ENCODE measurements at regions not wholly inside any gene's neighbourhood (a gene's known extent, or its start where the extent isn't known, plus 50 kb on each side); places are given as distances from the start of the nearest gene placed in this dataset.

DNA sequence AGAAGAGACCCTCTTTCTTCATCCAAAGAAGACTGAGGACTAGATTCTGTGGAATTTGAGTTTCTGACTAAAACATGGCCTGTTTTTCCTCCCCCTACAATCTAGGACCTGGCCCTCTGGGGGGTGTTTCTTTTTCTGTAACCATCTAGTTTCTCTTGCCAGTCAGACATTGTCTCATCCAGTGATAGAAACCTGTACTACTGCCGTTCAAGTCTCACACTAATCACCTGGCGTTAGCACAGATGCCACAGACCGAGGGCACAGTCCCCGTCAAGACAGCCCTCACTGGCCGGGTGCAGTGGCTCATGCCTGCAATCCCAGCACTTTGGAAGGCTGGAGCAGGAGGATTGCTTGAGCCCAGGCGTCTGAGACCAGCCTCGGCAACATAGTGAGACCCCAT lies 126.9 kb upstream of the NDUFV2 start:
- no peak for DNase-seq (ENCODE audit: insufficient read length, low spot score)
- TF ChIP-seq TAF1 (IDR thresholded peaks at IDR 0.05; ENCODE audit: low read depth, low read length) (no peak), POLR2A (IDR thresholded peaks at IDR 0.05; ENCODE audit: low read depth, low read length) (no peak), SPI1 (IDR thresholded peaks at IDR 0.05; ENCODE audit: low read depth, low read length) (no peak), PAX5 (IDR thresholded peaks at IDR 0.05; ENCODE audit: insufficient read depth, low read length, severe bottlenecking) (no peak), POLR2AphosphoS5 (IDR thresholded peaks at IDR 0.05; ENCODE audit: low read depth, low read length) (no peak)
- no peak for FAIRE-seq

DNA sequence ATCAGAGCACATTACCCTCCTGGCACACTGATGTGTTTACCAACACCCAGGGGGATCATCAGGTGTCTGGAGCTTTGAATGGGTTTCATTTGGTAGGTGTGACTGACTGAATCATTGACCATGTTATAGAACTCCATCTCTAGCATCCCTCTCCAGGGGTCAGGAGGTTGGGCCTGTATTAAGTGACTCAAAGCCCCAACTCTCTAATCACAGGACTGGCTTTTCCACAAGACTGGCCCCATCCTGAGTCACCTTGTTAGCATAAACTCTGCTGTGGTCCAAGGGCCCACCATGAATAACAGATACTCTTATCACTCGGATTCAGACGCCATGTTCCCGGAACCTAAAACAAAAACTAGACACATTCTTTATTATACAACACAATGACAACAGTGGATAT lies 125.9 kb upstream of the NDUFV2 start:
- no peak for TF ChIP-seq PAX5 (IDR thresholded peaks at IDR 0.05; ENCODE audit: insufficient read depth, low read length, severe bottlenecking)
- TF ChIP-seq POLR2A (IDR thresholded peaks at IDR 0.05; ENCODE audit: low read depth, low read length) = no peak
- TF ChIP-seq TAF1 (IDR thresholded peaks at IDR 0.05; ENCODE audit: low read depth, low read length) = no peak
- DNase-seq (ENCODE audit: insufficient read length, low spot score) = no peak
- no peak for FAIRE-seq

DNA sequence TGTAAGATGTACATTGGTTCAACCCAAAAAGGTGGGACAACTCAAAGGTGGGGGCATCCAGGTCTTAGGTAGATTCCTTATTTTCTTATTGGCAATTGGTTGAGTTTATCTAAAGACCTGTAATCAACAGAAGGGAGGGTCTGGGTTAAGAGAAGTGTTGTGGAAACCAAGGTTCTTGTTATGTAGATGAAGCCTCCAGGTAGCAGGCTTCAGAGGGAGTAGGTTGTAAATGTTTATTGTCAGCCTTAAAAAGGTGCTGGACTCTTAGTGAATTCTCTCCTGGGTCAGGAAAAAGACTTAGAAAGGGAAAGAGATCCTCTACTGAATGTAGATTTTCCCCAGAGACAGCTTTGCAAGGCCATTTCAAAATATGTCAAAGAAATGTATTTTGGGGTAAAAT lies 125.3 kb upstream of the NDUFV2 start:
- FAIRE-seq (no peak), DNase-seq (ENCODE audit: insufficient read length, low spot score) (no peak)
- TF ChIP-seq TAF1 (IDR thresholded peaks at IDR 0.05; ENCODE audit: low read depth, low read length) (no peak), PAX5 (IDR thresholded peaks at IDR 0.05; ENCODE audit: insufficient read depth, low read length, severe bottlenecking) (no peak), POLR2A (IDR thresholded peaks at IDR 0.05; ENCODE audit: low read depth, low read length) (no peak), POLR2AphosphoS5 (IDR thresholded peaks at IDR 0.05; ENCODE audit: low read depth, low read length) (no peak)

DNA sequence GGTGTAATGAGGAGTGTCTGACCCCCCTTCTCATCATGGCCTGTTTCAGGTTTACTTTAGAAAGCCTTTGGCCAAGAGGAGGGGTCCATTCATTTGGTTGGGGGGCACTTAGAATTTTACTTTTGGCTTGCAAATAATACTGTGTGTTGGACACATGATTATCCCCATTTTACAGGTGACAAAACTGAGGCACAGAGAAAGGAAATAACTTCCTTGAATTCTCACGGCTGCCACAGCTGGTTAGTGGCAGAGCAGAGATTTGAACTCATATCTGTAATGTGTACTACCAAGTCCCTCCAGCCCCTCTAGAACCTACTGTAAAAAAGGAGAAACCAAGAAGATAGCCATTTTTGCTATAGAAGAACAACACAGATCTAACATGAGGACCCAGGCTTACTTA lies 124.8 kb upstream of the NDUFV2 start:
- TF ChIP-seq POU2F2 (IDR thresholded peaks at IDR 0.05; ENCODE audit: low read depth, low read length) (no peak), POLR2A (IDR thresholded peaks at IDR 0.05; ENCODE audit: low read depth, low read length) (no peak), SPI1 (IDR thresholded peaks at IDR 0.05; ENCODE audit: low read depth, low read length) (no peak), PAX5 (IDR thresholded peaks at IDR 0.05; ENCODE audit: insufficient read depth, low read length, severe bottlenecking) (no peak), POLR2AphosphoS5 (IDR thresholded peaks at IDR 0.05; ENCODE audit: low read depth, low read length) (no peak), TAF1 (IDR thresholded peaks at IDR 0.05; ENCODE audit: low read depth, low read length) (no peak)
- no peak for FAIRE-seq

DNA sequence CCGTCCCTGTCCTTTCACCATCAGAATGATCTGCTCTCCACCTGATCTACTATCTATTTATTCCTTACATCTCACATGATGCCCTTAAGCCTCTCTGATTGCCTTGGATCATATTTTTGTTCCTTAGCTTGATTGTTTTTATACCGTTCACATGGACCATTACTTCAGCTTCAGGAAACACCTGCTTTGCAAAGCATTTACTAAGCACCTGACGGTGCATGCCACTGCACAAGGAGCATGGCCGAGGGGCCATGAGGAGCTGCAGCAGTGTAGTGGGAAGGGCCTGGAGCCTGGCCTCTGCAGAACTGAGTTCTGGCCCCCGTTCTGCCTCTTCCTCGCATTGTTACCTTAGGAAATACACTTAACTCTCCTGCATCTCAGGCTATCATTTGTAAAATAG lies 124.1 kb upstream of the NDUFV2 start:
- TF ChIP-seq TAF1 (IDR thresholded peaks at IDR 0.05; ENCODE audit: low read depth, low read length) (no peak), POLR2A (IDR thresholded peaks at IDR 0.05; ENCODE audit: low read depth, low read length) (no peak), POU2F2 (IDR thresholded peaks at IDR 0.05; ENCODE audit: low read depth, low read length) (no peak), POLR2AphosphoS5 (IDR thresholded peaks at IDR 0.05; ENCODE audit: low read depth, low read length) (no peak), PAX5 (IDR thresholded peaks at IDR 0.05; ENCODE audit: insufficient read depth, low read length, severe bottlenecking) (no peak), SPI1 (IDR thresholded peaks at IDR 0.05; ENCODE audit: low read depth, low read length) (no peak)
- DNase-seq (ENCODE audit: insufficient read length, low spot score) (no peak), FAIRE-seq (no peak)

More for the DNA sequence above, 124.8 kb upstream of the NDUFV2 start:
- DNase-seq (ENCODE audit: insufficient read length, low spot score) = no peak

DNA sequence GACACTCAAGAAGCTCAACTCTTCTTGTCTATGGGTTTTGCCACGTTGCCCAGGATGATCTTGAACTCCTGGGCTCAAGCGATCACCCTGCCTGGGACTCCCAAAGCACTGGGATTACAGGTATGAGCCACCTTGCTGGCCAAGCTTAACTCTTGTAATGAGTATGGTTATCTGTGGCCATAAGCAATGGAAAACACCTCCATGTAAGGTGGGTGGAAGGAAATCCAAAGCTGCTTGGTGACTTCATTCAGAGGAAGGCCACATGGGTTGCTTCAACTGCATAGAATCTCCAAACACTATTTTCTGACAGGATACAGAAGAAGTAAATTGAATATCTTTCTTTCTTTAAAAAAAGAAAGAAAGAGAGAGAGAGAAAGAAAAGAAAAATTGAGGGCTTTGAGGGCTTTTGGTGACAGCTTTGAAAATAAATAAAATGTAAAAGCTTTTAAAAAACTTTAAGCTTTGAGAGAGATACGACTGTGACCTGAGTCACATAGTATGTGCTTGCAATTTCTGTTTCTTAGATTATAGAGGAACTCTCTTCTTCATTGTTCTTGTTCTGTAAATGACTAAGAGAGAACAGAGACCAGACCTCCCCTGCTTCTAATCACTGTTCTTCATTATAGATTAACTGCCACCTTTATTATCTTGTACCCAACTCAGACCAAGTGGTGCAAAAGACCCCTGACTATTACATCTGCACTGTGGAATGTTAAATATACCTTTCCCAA lies 123.1 kb upstream of the NDUFV2 start:
- no peak for FAIRE-seq
- TF ChIP-seq POU2F2 (IDR thresholded peaks at IDR 0.05; ENCODE audit: low read depth, low read length) = no peak
- TF ChIP-seq PAX5 (IDR thresholded peaks at IDR 0.05; ENCODE audit: insufficient read depth, low read length, severe bottlenecking) = no peak
- no peak for TF ChIP-seq SPI1 (IDR thresholded peaks at IDR 0.05; ENCODE audit: low read depth, low read length)
- TF ChIP-seq TAF1 (IDR thresholded peaks at IDR 0.05; ENCODE audit: low read depth, low read length) = no peak
- TF ChIP-seq POLR2A (IDR thresholded peaks at IDR 0.05; ENCODE audit: low read depth, low read length) = no peak
- TF ChIP-seq POLR2AphosphoS5 (IDR thresholded peaks at IDR 0.05; ENCODE audit: low read depth, low read length) = no peak

DNA sequence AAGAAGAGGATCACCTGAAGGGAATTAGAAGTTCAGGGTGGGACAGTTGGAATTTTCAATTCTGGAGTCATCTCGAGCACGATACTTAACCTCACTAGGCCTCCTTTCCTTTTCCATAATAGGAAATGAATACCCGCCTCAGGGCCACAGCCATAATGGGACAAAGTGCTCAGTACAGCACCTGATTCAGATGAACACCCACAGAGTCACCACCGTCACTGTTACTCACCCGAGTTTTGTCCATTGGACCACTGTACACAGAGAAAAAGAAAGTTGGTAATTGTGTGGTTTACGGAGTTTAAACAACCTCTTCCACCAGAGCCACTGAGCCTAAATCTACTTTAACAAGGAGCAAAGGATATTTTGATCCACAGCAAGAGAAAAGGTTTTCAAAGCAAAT lies 122.0 kb upstream of the NDUFV2 start:
- no peak for TF ChIP-seq POLR2AphosphoS5 (IDR thresholded peaks at IDR 0.05; ENCODE audit: low read depth, low read length)
- no peak for TF ChIP-seq POLR2A (IDR thresholded peaks at IDR 0.05; ENCODE audit: low read depth, low read length)
- TF ChIP-seq PAX5 (IDR thresholded peaks at IDR 0.05; ENCODE audit: insufficient read depth, low read length, severe bottlenecking) = no peak
- TF ChIP-seq POU2F2 (IDR thresholded peaks at IDR 0.05; ENCODE audit: low read depth, low read length) = no peak
- no peak for TF ChIP-seq SPI1 (IDR thresholded peaks at IDR 0.05; ENCODE audit: low read depth, low read length)
- no peak for TF ChIP-seq TAF1 (IDR thresholded peaks at IDR 0.05; ENCODE audit: low read depth, low read length)
- FAIRE-seq = no peak
- DNase-seq (ENCODE audit: insufficient read length, low spot score) = no peak

More for the DNA sequence above, 123.1 kb upstream of the NDUFV2 start:
- no peak for DNase-seq (ENCODE audit: insufficient read length, low spot score)

DNA sequence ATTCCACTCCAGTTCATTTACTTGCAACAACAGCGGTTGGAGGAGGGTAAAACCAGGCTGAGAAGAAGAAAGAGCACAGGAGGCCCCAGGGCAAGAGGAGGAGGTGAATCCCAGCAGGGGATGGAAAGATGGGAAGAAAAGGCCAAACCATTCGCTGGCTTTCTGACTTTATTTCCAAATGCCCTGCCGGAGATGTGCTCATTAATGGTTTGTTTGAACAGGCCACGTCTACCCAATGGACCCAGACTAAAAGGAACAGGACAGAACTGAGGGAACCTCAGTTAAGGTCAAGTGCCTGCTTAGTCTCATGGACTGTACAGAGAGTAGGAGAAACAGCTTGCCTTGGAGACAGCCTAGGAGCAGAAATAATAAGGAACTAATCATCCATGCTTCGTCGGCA lies 121.6 kb upstream of the NDUFV2 start:
- FAIRE-seq (no peak), DNase-seq (ENCODE audit: insufficient read length, low spot score) (no peak)
- no peak for TF ChIP-seq POLR2AphosphoS5 (IDR thresholded peaks at IDR 0.05; ENCODE audit: low read depth, low read length)
- TF ChIP-seq POLR2A (IDR thresholded peaks at IDR 0.05; ENCODE audit: low read depth, low read length) = no peak
- TF ChIP-seq SPI1 (IDR thresholded peaks at IDR 0.05; ENCODE audit: low read depth, low read length) = no peak
- TF ChIP-seq TAF1 (IDR thresholded peaks at IDR 0.05; ENCODE audit: low read depth, low read length) = no peak
- no peak for TF ChIP-seq PAX5 (IDR thresholded peaks at IDR 0.05; ENCODE audit: insufficient read depth, low read length, severe bottlenecking)
- no peak for TF ChIP-seq POU2F2 (IDR thresholded peaks at IDR 0.05; ENCODE audit: low read depth, low read length)

DNA sequence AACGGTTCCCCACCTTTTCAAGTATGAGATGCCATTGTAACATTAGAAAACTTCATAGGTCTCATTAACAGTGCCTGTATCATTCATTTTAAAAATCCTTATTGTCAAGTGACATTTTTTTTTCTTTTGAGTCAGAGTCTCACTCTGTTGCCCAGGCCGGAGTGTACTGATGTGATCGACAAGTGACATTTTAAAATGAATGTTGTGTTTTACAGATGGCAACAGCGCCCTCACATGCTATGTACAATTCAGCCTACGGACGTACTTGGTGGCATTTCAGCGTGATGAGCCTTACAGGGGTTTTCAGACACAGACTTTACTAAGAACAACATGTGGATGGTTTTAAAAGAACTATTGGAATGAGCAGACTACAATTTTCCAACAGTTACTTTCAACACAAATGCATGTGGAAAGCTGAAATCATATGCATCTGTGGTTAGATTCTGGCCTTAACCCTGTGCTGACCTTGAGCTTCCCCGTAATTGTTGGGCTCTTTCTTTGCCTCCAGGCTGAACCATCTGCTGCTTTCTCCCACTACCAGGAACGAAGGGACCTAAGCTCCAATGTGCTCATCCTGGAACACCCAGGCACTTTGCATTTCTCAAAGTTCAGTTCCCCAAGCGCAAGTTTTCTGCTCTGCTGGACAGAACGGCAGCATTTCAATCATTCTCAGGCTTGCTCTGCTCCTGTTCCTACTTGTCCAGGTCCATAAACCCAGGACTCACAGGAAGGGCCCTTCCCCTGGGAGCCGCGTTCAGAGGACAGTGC lies 119.9 kb upstream of the NDUFV2 start:
- DNase-seq (ENCODE audit: insufficient read length, low spot score) (no peak), FAIRE-seq (peak; percentile 83)
- TF ChIP-seq POLR2A (IDR thresholded peaks at IDR 0.05; ENCODE audit: low read depth, low read length) (no peak), POLR2AphosphoS5 (IDR thresholded peaks at IDR 0.05; ENCODE audit: low read depth, low read length) (no peak), SPI1 (IDR thresholded peaks at IDR 0.05; ENCODE audit: low read depth, low read length) (no peak), POU2F2 (IDR thresholded peaks at IDR 0.05; ENCODE audit: low read depth, low read length) (no peak), PAX5 (IDR thresholded peaks at IDR 0.05; ENCODE audit: insufficient read depth, low read length, severe bottlenecking) (no peak), TAF1 (IDR thresholded peaks at IDR 0.05; ENCODE audit: low read depth, low read length) (no peak)
